ENCODE measurements at regions not wholly inside any gene's neighbourhood (a gene's known extent, or its start where the extent isn't known, plus 50 kb on each side); places are given as distances from the start of the nearest gene placed in this dataset.
"Not testable (repeated sequence)": the region's sequence is repeated elsewhere in the genome, so short reads cannot be mapped to it uniquely, and the experiment has no call there.

DNA sequence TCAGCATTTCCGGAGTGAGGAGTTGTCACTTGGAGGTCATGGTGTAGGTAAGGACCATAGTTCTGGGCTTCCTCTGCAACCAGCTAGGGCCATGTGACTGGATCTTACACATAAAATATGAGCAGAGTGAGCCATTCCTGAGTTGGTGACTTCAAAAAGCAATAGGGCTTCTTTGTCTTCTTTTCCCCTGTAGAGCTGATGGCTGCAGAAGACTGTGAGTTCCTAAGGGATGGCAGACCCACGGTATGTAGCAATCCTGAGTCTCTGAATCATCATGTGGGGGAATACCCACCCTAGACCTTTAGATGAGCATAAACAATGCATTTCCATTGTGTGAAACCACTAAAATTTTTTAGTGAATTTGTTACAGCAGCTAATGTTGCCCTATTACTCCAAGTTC is 151.1 kb upstream of the TBX3 start:
- H3K79me2 ChIP-seq (ENCODE audit: low read length): no peaks in the 10 kb centered on the region
- no peak for ATAC-seq
- no peaks in the 10 kb centered on the region for H4K20me1 ChIP-seq (ENCODE audit: low read length)
- H3K27me3 ChIP-seq (ENCODE audit: low read length): no peaks in the 10 kb centered on the region
- H2AFZ ChIP-seq (ENCODE audit: low read length): no peak overlapping the region
- ChIA-PET CTCF (no interaction called here), POLR2A (ENCODE audit: unreplicated experiment) (no interaction called here)
- peak; percentile 38 for DNase-seq
- intact Hi-C loops (cut with micrococcal nuclease): no loop called here
- H3K27ac ChIP-seq (ENCODE audit: low read length): no peak overlapping the region
- H3F3A ChIP-seq (ENCODE audit: low read length, unreplicated experiment): no peaks in the 10 kb centered on the region
- H3K4me2 ChIP-seq (ENCODE audit: low read length): no peak overlapping the region
- H3K9ac ChIP-seq (ENCODE audit: low read length): no peak overlapping the region
- H3K4me1 ChIP-seq (ENCODE audit: insufficient read depth, low read length): peaks cover 9% of the 10 kb centered on the region
- no peak overlapping the region for H3K4me3 ChIP-seq (ENCODE audit: low read length)
- no TSS peak for BruUV-seq (replicated peaks)
- H3K9me2 ChIP-seq (replicated peaks; ENCODE audit: low read length): no peaks in the 10 kb centered on the region
- no peaks in the 10 kb centered on the region for H3K36me3 ChIP-seq (ENCODE audit: low read depth, low read length)
- no peaks in the 10 kb centered on the region for H3K9me3 ChIP-seq (ENCODE audit: low read length)
- TF ChIP-seq, protein P1, sequence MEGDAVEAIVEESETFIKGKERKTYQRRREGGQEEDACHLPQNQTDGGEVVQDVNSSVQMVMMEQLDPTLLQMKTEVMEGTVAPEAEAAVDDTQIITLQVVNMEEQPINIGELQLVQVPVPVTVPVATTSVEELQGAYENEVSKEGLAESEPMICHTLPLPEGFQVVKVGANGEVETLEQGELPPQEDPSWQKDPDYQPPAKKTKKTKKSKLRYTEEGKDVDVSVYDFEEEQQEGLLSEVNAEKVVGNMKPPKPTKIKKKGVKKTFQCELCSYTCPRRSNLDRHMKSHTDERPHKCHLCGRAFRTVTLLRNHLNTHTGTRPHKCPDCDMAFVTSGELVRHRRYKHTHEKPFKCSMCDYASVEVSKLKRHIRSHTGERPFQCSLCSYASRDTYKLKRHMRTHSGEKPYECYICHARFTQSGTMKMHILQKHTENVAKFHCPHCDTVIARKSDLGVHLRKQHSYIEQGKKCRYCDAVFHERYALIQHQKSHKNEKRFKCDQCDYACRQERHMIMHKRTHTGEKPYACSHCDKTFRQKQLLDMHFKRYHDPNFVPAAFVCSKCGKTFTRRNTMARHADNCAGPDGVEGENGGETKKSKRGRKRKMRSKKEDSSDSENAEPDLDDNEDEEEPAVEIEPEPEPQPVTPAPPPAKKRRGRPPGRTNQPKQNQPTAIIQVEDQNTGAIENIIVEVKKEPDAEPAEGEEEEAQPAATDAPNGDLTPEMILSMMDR (conservative IDR thresholded peaks at IDR 0.05; ENCODE audit: low read depth, low read length): no peak
- no peak for TF ChIP-seq EZH2 (IDR thresholded peaks at IDR 0.05; ENCODE audit: low read length, unreplicated experiment)
- TF ChIP-seq EZH2phosphoT487 (IDR thresholded peaks at IDR 0.05; ENCODE audit: borderline replicate concordance, low read length): no peak

DNA sequence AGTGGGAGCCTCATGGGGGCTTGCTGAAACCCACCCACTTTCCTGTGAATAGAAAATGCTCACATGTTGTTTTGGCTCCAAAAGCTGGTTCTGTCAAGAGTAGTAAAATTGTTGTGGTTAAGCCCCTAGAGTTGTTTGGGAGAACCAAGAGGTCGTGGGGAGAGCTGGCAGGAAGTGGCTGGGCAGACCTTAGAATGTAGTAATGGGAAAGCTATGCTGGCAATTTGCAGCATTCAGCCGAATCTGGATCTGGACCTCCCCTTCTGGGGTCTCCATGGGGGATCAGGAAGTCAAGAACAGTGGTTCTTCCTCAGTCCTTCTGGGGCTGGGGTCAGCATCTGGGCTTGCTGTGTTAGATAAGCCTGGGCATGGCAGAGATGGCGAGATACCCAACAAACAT is 150.6 kb upstream of the TBX3 start:
- Histone ChIP-seq H3K9ac (ENCODE audit: low read length) (no peak overlapping the region), H3K9me2 (replicated peaks; ENCODE audit: low read length) (no peaks in the 10 kb centered on the region), H3K27me3 (ENCODE audit: low read length) (no peaks in the 10 kb centered on the region), H2AFZ (ENCODE audit: low read length) (no peak overlapping the region), H3K4me3 (ENCODE audit: low read length) (no peak overlapping the region), H3K36me3 (ENCODE audit: low read depth, low read length) (no peaks in the 10 kb centered on the region), H3K4me2 (ENCODE audit: low read length) (no peak overlapping the region), H4K20me1 (ENCODE audit: low read length) (no peaks in the 10 kb centered on the region), H3K79me2 (ENCODE audit: low read length) (no peaks in the 10 kb centered on the region), H3K4me1 (ENCODE audit: insufficient read depth, low read length) (peaks cover 9% of the 10 kb centered on the region), H3K9me3 (ENCODE audit: low read length) (no peaks in the 10 kb centered on the region), H3K27ac (ENCODE audit: low read length) (no peak overlapping the region), H3F3A (ENCODE audit: low read length, unreplicated experiment) (no peaks in the 10 kb centered on the region)
- POLR2A ChIA-PET (ENCODE audit: unreplicated experiment): no interaction called here
- no peak for TF ChIP-seq EZH2 (IDR thresholded peaks at IDR 0.05; ENCODE audit: low read length, unreplicated experiment)
- TF ChIP-seq EZH2phosphoT487 (IDR thresholded peaks at IDR 0.05; ENCODE audit: borderline replicate concordance, low read length): no peak
- TF ChIP-seq, protein P1 (conservative IDR thresholded peaks at IDR 0.05; ENCODE audit: low read depth, low read length): no peak
- no peak for ATAC-seq
- CTCF ChIA-PET: no interaction called here
- intact Hi-C loops (cut with micrococcal nuclease): no loop called here
- BruUV-seq (replicated peaks): no TSS peak
- DNase-seq: peak; percentile 13

DNA sequence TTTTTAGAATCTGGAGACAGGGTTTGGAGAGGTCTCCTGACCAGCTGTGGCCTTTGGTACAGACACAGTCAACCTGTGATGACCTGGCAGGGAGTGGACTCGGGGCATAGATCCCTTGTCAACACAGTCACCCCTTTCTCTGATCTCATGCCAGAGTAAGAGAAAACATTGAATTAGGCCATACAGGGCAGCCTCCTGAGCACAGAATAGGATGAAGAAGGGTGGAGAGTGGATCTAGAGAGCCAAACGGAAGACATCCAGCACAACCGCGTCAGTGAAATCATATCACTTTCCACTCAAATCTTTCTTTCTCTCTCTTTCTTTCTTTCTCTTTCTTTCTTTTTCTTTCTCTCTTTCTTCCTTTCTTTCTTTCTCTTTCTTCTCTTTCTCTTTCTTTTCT is 145.9 kb upstream of the TBX3 start:
- no peak for DNase-seq
- ATAC-seq: no peak
- Histone ChIP-seq H3K27me3 (ENCODE audit: low read length) (no peaks in the 10 kb centered on the region), H3K4me1 (ENCODE audit: insufficient read depth, low read length) (peaks cover 5% of the 10 kb centered on the region), H3K36me3 (ENCODE audit: low read depth, low read length) (no peaks in the 10 kb centered on the region), H4K20me1 (ENCODE audit: low read length) (no peaks in the 10 kb centered on the region), H3K4me3 (ENCODE audit: low read length) (no peak overlapping the region), H3K79me2 (ENCODE audit: low read length) (no peaks in the 10 kb centered on the region), H3K4me2 (ENCODE audit: low read length) (no peak overlapping the region), H3K9me3 (ENCODE audit: low read length) (no peaks in the 10 kb centered on the region), H3K9me2 (replicated peaks; ENCODE audit: low read length) (no peaks in the 10 kb centered on the region), H2AFZ (ENCODE audit: low read length) (no peak overlapping the region), H3K27ac (ENCODE audit: low read length) (no peak overlapping the region), H3F3A (ENCODE audit: low read length, unreplicated experiment) (no peaks in the 10 kb centered on the region), H3K9ac (ENCODE audit: low read length) (no peak overlapping the region)
- BruUV-seq (replicated peaks): no TSS peak
- ChIA-PET CTCF (no interaction called here), POLR2A (ENCODE audit: unreplicated experiment) (no interaction called here)
- intact Hi-C loops (cut with micrococcal nuclease): no loop called here
- TF ChIP-seq, protein P1 (conservative IDR thresholded peaks at IDR 0.05; ENCODE audit: low read depth, low read length): no peak
- TF ChIP-seq EZH2 (IDR thresholded peaks at IDR 0.05; ENCODE audit: low read length, unreplicated experiment): no peak

DNA sequence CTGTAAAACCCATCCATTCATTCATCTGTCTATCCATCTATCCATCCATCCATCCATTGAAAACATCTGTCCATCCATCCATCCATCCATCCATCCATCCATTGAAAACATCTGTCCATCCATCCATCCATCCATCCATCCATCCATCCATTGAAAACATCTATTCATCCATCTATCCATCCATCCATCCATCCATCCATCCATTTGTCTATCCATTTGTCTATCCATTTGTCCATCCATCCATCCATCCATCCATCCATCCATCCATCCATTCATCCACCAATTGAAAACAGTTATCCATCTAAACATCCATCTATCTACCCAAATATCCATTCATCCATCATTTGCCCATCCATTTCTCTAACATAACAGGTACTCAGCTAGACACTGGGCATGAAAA is 145.3 kb upstream of the TBX3 start:
- H3K9me3 ChIP-seq (ENCODE audit: low read length); H3K4me3 ChIP-seq (ENCODE audit: low read length); H3K79me2 ChIP-seq (ENCODE audit: low read length); H3K9ac ChIP-seq (ENCODE audit: low read length); H2AFZ ChIP-seq (ENCODE audit: low read length); H3K36me3 ChIP-seq (ENCODE audit: low read depth, low read length); ATAC-seq; H3K27ac ChIP-seq (ENCODE audit: low read length); DNase-seq; H3K27me3 ChIP-seq (ENCODE audit: low read length); BruUV-seq (replicated peaks); POLR2A ChIA-PET (ENCODE audit: unreplicated experiment); H3K4me1 ChIP-seq (ENCODE audit: insufficient read depth, low read length); H3F3A ChIP-seq (ENCODE audit: low read length, unreplicated experiment); intact Hi-C loops (cut with micrococcal nuclease); H4K20me1 ChIP-seq (ENCODE audit: low read length); H3K4me2 ChIP-seq (ENCODE audit: low read length); H3K9me2 ChIP-seq (replicated peaks; ENCODE audit: low read length); CTCF ChIA-PET: not testable (repeated sequence)
